A549 (cell line): ENCODE measurements at regions not wholly inside any gene's neighbourhood (a gene's known extent, or its start where the extent isn't known, plus 50 kb on each side); places are given as distances from the start of the nearest gene placed in this dataset.

ENCODE experiments used
- BHLHE40 ChIP-seq: IDR thresholded peaks from 2 replicates; pipeline ENCODE4 v1.6.1; 2012; ENCODE audit warnings: low read depth, low read length, inconsistent platforms
- CTCF ChIP-seq: fragments of >200 bp; sonication (Bioruptor Twin); formaldehyde crosslinking; IDR thresholded peaks from 3 replicates; pipeline ENCODE4 v1.5.1; 2016
- E2F6 ChIP-seq: IDR thresholded peaks from 2 replicates; pipeline ENCODE4 v1.6.1; 2012; ENCODE audit warnings: low read depth, borderline replicate concordance
- JUN ChIP-seq, 2 experiments: fragments of >200 bp; sonication (Bioruptor Twin); formaldehyde crosslinking; IDR thresholded peaks; 2 replicates in 1 of 2; 3 replicates in 1 of 2; pipeline ENCODE4 v1.6.1; 2016 to 2017
- POLR2A ChIP-seq: IDR thresholded peaks from 2 replicates; pipeline ENCODE4 v1.6.1; 2012; ENCODE audit warnings: mild to moderate bottlenecking, low read length
- RAD21 ChIP-seq, 2 experiments: fragments of >200 bp in 1 of 2; sonication (Bioruptor Twin) in 1 of 2; formaldehyde crosslinking in 1 of 2; IDR thresholded peaks in 1 of 2; conservative IDR thresholded peaks in 1 of 2; 2 replicates in 1 of 2; 3 replicates in 1 of 2; pipeline ENCODE4 v1.6.1; 2012 to 2018; ENCODE audit warnings: inconsistent platforms in 1 of 2
- RCOR1 ChIP-seq: fragments of 150-350 bp; IDR thresholded peaks from 2 replicates; pipeline ENCODE4 v1.6.1; 2014; ENCODE audit warnings: antibody characterized with exemption, low read length, low read depth
- TF ChIP-seq, protein P1 (sequence below): IDR thresholded peaks from 2 replicates; pipeline ENCODE4 v1.6.1; 2012
- TF ChIP-seq, protein P2 (sequence below): fragments of 450-650 bp; IDR thresholded peaks from 2 replicates; pipeline ENCODE4 v1.6.1; 2014; ENCODE audit warnings: antibody characterized with exemption

GRCh38 chr14:96960598-96961116 lies 163.5 kb downstream of the VRK1 start:
- no peak for TF ChIP-seq RAD21 (conservative IDR thresholded peaks at IDR 0.05 in 1 of 2, IDR thresholded peaks at IDR 0.05 in 1 of 2)
- TF ChIP-seq CTCF = no peak
- no peak for TF ChIP-seq POLR2A
- no peak for TF ChIP-seq JUN (IDR thresholded peaks at IDR 0.05)
- TF ChIP-seq RCOR1 = no peak
- no peak for TF ChIP-seq BHLHE40
- TF ChIP-seq, protein P1, sequence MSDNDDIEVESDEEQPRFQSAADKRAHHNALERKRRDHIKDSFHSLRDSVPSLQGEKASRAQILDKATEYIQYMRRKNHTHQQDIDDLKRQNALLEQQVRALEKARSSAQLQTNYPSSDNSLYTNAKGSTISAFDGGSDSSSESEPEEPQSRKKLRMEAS = no peak
- TF ChIP-seq, protein P2, sequence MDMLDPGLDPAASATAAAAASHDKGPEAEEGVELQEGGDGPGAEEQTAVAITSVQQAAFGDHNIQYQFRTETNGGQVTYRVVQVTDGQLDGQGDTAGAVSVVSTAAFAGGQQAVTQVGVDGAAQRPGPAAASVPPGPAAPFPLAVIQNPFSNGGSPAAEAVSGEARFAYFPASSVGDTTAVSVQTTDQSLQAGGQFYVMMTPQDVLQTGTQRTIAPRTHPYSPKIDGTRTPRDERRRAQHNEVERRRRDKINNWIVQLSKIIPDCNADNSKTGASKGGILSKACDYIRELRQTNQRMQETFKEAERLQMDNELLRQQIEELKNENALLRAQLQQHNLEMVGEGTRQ = no peak
- TF ChIP-seq E2F6 = no peak
